ENCODE measurements at regions not wholly inside any gene's neighbourhood (a gene's known extent, or its start where the extent isn't known, plus 50 kb on each side); places are given as distances from the start of the nearest gene placed in this dataset.

DNA sequence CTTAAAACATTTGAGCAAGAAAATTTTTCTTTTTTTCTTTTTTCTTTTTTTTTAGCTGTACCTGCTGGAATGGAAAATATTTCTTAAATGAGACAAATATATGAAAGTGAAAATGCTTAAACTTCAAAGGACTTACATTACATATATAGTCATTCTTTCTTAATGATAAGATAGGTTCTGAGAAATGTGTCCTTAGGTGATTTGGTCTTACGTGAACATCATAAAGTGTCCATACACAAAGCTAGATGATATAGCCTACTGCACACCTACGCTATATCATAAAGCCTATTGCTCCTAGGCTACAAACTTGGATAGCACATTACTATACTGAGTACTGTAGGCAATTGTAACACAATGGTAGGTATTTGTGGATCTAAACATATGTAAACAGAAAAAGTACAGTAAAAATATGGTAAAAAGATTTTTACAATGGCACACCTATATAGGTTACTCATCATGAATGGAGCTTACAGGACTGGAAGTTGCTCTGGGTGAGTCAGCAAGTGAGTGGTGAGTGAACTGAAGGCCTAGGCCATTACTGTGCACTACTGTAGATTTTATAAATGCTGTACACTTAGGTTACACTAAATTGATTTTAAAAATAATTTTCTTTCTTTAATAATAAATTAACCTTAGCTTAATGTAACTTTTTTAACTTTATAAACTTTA, 54.6 kb downstream of the RPP21 start (continued):
- TF ChIP-seq RAD21 (IDR thresholded peaks at IDR 0.05 in 1 of 2, conservative IDR thresholded peaks at IDR 0.05 in 1 of 2; ENCODE audit: low read depth in 2 of 2, low read length in 2 of 2), result no peak
- TF ChIP-seq SP1 (IDR thresholded peaks at IDR 0.05; ENCODE audit: low read depth, low read length), result no peak
- TF ChIP-seq CHD1 (IDR thresholded peaks at IDR 0.05; ENCODE audit: low read depth, low read length), result no peak
- TF ChIP-seq CBX8 (IDR thresholded peaks at IDR 0.05; ENCODE audit: borderline replicate concordance, low read depth, low read length), result no peak
- TF ChIP-seq CREB1 (IDR thresholded peaks at IDR 0.05), result no peak
- TF ChIP-seq RBBP5 (IDR thresholded peaks at IDR 0.05; ENCODE audit: borderline replicate concordance, low read depth, low read length), result no peak
- TF ChIP-seq MAFK (IDR thresholded peaks at IDR 0.05; ENCODE audit: low read depth, low read length), result no peak

Data from H1 (cell line).